Parathyroid adenoma (tissue), 2 donors: ENCODE measurements at regions not wholly inside any gene's neighbourhood (a gene's known extent, or its start where the extent isn't known, plus 50 kb on each side); places are given as distances from the start of the nearest gene placed in this dataset.

Experiments used
- H2AFZ ChIP-seq: fragments of 300-600 bp; sonication (generic); one replicate; pipeline ENCODE4 v1.7.0; 2017; ENCODE audit warnings: antibody characterized with exemption, mild to moderate bottlenecking
- H3K27ac ChIP-seq: fragments of 300-600 bp; sonication (generic); one replicate; pipeline ENCODE4 v1.7.0; 2017
- H3K27me3 ChIP-seq: fragments of 300-600 bp; sonication (generic); one replicate; pipeline ENCODE4 v1.7.0; 2017; ENCODE audit warnings: low read length; ENCODE audit not compliant: control insufficient read depth, insufficient read depth
- H3K36me3 ChIP-seq: fragments of 300-600 bp; sonication (generic); one replicate; pipeline ENCODE4 v1.7.0; 2017; ENCODE audit warnings: low read length; ENCODE audit not compliant: control insufficient read depth, insufficient read depth
- H3K4me1 ChIP-seq: fragments of 300-600 bp; sonication (generic); one replicate; pipeline ENCODE4 v1.7.0; 2017; ENCODE audit warnings: control low read depth
- H3K4me2 ChIP-seq: fragments of 300-600 bp; sonication (generic); one replicate; pipeline ENCODE4 v1.7.0; 2017; ENCODE audit warnings: low read length
- H3K4me3 ChIP-seq: fragments of 300-600 bp; sonication (generic); one replicate; pipeline ENCODE4 v1.7.0; 2017; ENCODE audit warnings: low read depth, low read length
- H3K79me2 ChIP-seq: fragments of 300-600 bp; sonication (generic); one replicate; pipeline ENCODE4 v1.7.0; 2017; ENCODE audit warnings: control low read depth
- H3K9ac ChIP-seq: fragments of 300-600 bp; sonication (generic); one replicate; pipeline ENCODE4 v1.7.0; 2017; ENCODE audit warnings: mild to moderate bottlenecking
- H3K9me3 ChIP-seq: fragments of 300-600 bp; sonication (generic); one replicate; pipeline ENCODE4 v1.7.0; 2017; ENCODE audit warnings: low read length; ENCODE audit not compliant: control insufficient read depth
- CTCF ChIP-seq: fragments of 300-600 bp; sonication (generic); IDR thresholded peaks from one replicate; pipeline ENCODE4 v1.7.0; 2017; ENCODE audit warnings: antibody characterized with exemption, mild to moderate bottlenecking
- donor health status: primary hyperparathyroidism.

- Histone ChIP-seq H3K4me1 (no peaks in the 10 kb centered on the region), H3K4me3 (no peak overlapping the region), H3K36me3 (no peaks in the 10 kb centered on the region), H3K4me2 (no peak overlapping the region), H3K27ac (no peak overlapping the region), H3K79me2 (no peaks in the 10 kb centered on the region), H2AFZ (no peak overlapping the region), H3K27me3 (no peaks in the 10 kb centered on the region), H3K9me3 (no peaks in the 10 kb centered on the region), H3K9ac (no peak overlapping the region)
- no peak for TF ChIP-seq CTCF
Observed at GRCh38 chr4:104983615-104984179, 163.0 kb upstream of the TET2 start.

- TF ChIP-seq CTCF = no peak
- no peaks in the 10 kb centered on the region for H3K27me3 ChIP-seq
- H3K4me1 ChIP-seq = no peaks in the 10 kb centered on the region
- H2AFZ ChIP-seq = no peak overlapping the region
- no peaks in the 10 kb centered on the region for H3K9me3 ChIP-seq
- no peak overlapping the region for H3K4me2 ChIP-seq
- H3K9ac ChIP-seq = no peak overlapping the region
- H3K4me3 ChIP-seq = no peak overlapping the region
- no peak overlapping the region for H3K27ac ChIP-seq
- no peaks in the 10 kb centered on the region for H3K36me3 ChIP-seq
- no peaks in the 10 kb centered on the region for H3K79me2 ChIP-seq
Observed at GRCh38 chr4:104986306-104986705, 160.4 kb upstream of the TET2 start.

GRCh38 chr4:104989371-104989770 lies 157.3 kb upstream of the TET2 start:
- Histone ChIP-seq H3K36me3 (no peaks in the 10 kb centered on the region), H3K4me1 (no peaks in the 10 kb centered on the region), H3K27me3 (no peaks in the 10 kb centered on the region), H3K79me2 (no peaks in the 10 kb centered on the region), H3K27ac (no peak overlapping the region), H3K9ac (no peak overlapping the region), H3K4me2 (no peak overlapping the region), H3K9me3 (no peaks in the 10 kb centered on the region), H3K4me3 (no peak overlapping the region), H2AFZ (no peak overlapping the region)
- TF ChIP-seq CTCF = no peak

GRCh38 chr4:105002278-105002677 lies 144.4 kb upstream of the TET2 start:
- no peak overlapping the region for H3K4me2 ChIP-seq
- no peaks in the 10 kb centered on the region for H3K79me2 ChIP-seq
- TF ChIP-seq CTCF = no peak
- H3K4me3 ChIP-seq = no peak overlapping the region
- H3K27ac ChIP-seq = no peak overlapping the region
- H3K9me3 ChIP-seq = no peaks in the 10 kb centered on the region
- no peak overlapping the region for H2AFZ ChIP-seq
- no peaks in the 10 kb centered on the region for H3K27me3 ChIP-seq
- H3K4me1 ChIP-seq = no peaks in the 10 kb centered on the region
- no peaks in the 10 kb centered on the region for H3K36me3 ChIP-seq
- H3K9ac ChIP-seq = no peak overlapping the region

- Histone ChIP-seq H3K27me3 (no peaks in the 10 kb centered on the region), H2AFZ (no peak overlapping the region), H3K36me3 (no peaks in the 10 kb centered on the region), H3K4me1 (no peaks in the 10 kb centered on the region), H3K4me3 (no peak overlapping the region), H3K9me3 (no peaks in the 10 kb centered on the region), H3K4me2 (no peak overlapping the region), H3K79me2 (no peaks in the 10 kb centered on the region), H3K27ac (no peak overlapping the region), H3K9ac (no peak overlapping the region)
- TF ChIP-seq CTCF = no peak
Observed at GRCh38 chr4:105014234-105014633, 132.4 kb upstream of the TET2 start.
